ENCODE measurements at regions not wholly inside any gene's neighbourhood (a gene's known extent, or its start where the extent isn't known, plus 50 kb on each side); places are given as distances from the start of the nearest gene placed in this dataset.

DNA sequence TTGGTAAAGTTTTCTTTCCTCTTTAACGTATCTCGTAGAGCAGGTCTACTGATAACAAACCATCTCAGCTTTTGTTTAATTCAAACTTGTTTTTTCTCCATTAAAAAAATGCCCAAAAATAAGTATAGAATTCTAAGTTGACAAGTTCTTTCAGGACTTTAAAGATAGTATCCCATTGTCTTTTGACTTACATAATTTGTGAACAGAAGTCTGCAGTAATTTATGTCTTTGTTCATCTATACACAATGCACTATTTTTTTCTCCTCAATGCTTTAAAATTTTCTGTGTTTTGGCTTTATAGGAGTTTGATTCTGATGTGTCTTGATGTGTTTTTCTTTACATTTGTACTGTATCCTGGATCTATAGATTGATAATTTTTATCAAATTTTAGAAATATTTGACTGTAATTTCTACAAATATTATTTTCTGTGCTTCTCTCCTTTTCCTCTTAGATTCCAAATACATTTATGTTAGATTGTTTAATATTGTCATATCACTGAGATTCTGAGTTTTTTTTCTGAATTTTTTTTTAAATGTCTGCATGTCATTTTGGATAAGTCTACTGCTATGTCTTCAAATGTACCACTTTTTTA lies 143.3 kb downstream of the FTCDNL1 start:
- DNase-seq = no peak

DNA sequence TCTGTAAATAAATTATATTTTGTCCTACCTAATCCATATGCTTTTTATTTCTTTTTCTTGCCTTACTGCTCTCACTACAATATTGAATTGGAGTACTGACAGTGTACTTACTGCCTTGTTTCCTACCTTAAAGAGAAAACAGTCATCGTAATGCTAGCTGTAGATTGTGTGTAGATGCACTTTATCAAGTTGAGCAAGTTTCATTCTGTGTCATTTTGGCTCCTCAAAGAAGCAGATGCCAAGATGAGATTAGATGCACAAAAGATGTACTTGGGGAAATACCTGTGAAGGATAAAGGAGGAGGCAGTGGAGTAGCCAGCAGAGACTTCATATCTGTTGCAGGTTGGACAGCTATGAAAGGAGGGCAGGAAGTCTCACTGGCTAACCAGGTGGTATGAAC lies 145.5 kb downstream of the FTCDNL1 start:
- peak in 1 of 5 donors; percentile 7 for DNase-seq

DNA sequence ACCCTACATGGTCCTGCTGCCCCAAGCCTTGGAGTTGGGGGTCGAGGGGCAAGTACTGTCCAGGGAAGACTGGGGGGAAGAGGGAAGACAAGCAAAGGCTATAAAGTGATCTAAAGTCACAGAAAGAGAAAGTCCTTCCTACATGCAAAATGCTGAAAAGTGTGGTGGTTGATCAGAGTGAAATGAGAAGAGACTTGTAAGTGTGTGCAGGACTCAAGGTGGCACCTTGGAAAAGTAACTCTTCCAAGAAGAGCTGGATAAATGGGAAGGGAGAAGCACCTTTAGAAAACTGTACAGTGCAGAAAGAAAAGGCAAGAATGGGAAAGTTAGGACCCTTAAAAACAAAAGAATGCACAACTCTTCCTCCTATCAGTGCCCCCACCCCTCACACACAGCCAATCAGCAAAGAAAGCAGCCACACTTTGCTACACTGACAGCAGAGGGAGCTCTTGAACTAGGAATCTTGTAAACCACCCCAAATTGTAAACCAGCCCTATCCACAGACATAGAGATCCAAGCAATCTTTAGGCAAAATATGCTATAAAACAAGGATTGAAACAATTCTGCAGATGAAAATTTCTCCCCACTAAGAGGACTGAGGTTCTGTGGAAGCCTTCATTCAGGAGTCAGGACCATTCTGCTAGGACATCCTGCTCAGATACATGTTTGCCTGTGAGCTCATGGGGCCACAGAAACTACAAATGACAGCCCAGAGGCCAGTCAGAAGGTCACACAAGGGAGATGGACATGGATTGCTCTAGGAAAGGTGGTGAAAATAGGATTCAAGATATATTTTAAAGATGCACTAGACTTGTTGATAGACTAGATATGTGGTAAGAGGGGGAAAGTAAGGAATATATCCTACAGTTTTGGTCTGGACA lies 146.4 kb downstream of the FTCDNL1 start:
- peak in 1 of 5 donors; percentile 18 for DNase-seq

DNA sequence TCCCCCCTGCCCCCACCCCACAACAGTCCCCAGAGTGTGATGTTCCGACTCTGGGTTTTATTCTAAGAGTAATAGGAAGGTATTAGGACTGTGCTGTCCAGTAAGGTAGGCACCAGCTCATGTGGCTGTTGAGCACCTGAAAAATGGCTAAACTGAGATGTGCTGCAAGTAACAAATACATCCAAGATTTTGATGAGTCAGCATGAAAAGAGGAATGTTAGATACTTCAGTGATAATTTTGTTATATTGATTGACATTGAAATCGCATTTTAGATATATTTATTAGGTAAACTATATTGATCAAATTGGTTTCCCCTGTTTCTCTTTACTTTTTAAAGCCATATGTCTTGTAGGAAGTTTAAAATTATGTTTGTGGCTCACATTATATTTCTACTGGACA lies 147.8 kb downstream of the FTCDNL1 start:
- no peak for DNase-seq

DNA sequence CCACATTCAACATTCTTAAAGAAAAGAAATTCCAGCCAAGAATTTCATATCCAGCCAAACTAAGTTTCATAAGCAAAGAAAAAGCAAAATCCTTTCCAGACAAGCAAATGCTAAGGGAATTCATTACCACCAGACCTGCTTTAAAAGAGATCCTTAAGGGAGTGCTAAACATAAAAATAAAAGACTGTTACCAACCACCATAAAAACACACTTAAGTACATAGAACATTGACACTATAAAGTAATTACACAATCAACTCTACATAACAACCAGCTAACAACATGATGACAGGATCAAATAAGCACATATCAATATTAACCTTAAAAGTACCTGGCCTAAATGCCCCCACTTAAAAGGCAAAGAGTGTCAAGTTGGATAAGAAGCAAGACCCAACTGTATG lies 153.5 kb downstream of the FTCDNL1 start:
- DNase-seq = no peak

DNA sequence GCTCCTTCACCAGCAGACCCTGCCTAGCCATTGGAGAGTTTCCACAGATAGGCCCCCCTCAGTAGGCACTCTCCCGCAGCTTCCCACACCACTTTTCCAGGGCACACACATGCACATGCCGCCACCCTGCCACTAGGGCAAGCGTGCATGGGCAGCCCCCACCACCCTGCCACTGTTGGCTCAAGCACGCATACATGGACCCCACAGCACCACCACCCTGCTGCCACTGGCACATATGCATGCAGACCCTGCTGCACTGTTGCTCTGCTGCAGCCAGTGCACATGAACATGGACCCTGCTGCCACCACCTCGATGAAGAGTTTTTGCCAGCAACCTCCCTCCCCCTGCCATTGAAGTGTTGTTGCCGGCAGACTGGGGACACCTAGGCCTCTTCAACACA lies 154.9 kb downstream of the FTCDNL1 start:
- DNase-seq = no peak

- DNase-seq = no peak
Observed at GRCh38 chr2:199693861-199694260, 157.1 kb downstream of the FTCDNL1 start.

- no peak for DNase-seq
Observed at GRCh38 chr2:199692489-199692888, 158.5 kb downstream of the FTCDNL1 start.

- DNase-seq = no peak
Observed at GRCh38 chr2:199690225-199690624, 160.8 kb downstream of the FTCDNL1 start.

- no peak for DNase-seq
Observed at GRCh38 chr2:199685669-199686068, 165.3 kb downstream of the FTCDNL1 start.

- DNase-seq = no peak
Observed at GRCh38 chr2:199684832-199685231, 166.2 kb downstream of the FTCDNL1 start.

GRCh38 chr2:199684168-199684567 lies 166.8 kb downstream of the FTCDNL1 start:
- no peak for DNase-seq

DNA sequence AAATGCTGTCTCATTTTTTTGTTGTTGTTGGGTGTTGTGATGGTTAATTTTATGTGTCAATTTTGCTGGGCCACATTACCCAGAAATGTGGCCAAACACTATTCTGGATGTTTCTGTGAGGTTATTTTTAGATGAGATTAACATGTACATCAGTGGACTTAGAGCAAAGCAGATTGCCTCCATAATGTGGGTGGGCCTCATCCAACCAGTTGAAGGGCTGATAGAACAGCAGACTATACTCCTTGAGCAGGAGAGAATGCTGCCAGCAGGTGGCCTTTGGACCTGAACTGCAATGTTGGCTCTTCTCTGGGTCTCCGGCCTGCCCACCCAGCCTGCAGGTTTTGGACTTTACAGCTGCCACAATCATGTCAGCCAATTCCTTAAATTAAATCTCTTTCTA lies 169.0 kb downstream of the FTCDNL1 start:
- DNase-seq = no peak

DNA sequence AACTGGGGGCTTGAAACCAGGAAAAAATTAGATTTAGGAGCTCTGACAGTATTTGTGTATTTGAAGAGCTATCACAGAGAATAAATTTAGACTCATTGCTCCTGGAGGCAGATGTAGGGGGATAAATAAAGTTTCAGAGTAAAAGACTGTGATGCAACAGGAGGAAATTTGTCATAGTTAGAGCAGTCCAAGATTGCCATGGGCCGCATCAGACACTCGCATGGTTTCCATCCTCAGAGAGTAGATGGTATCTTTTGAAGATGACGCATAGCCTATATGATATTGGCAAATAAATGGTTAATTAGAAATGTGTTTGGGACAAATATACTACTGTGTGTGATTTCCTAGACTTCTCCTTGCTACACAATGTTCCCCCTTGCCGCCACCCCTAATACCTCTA lies 170.5 kb downstream of the FTCDNL1 start:
- no peak for DNase-seq

GRCh38 chr2:199679883-199680282 lies 171.1 kb downstream of the FTCDNL1 start:
- DNase-seq = no peak

GRCh38 chr2:199677881-199678280 lies 173.1 kb downstream of the FTCDNL1 start:
- DNase-seq = no peak

DNA sequence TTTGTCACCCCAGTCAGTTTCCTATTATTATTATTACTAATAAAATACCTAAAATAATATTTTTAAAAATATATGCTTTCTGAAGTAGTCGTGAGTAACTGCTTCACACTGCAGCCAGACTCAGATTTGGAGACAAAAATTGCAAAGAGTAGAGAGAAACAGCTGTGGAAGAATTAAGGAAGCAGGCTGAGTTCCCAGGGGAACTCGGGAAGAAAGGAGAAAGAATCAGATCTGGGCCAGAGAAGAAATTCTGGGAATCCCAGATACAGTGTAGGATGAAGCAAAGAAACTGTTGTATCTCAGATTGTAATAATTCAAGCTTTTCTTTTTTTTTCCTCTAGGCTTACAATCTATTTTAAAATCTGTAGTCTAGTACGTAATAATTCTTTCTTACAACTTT lies 182.3 kb downstream of the FTCDNL1 start:
- DNase-seq = no peak

DNA sequence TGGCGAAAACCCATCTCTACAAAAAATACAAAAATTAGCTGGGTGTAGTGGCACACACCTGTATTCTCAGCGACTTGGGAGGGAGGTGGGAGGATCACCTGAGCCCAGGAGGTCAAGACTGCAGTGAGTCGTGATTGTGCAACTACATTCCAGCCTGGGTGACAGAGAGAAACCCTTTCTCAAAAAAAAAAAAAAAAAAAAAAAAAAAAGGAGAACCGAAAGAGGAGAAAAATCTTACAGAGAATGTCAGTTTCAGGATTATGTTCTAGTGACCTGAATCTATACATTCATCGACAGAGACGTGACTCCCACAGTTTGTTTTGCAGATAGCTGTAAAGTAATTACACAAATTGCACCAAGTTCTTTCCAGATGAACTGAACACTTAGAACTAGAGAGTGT lies 187.8 kb downstream of the FTCDNL1 start:
- DNase-seq = no peak

GRCh38 chr2:199662255-199662654 lies 188.7 kb downstream of the FTCDNL1 start:
- no peak for DNase-seq

- no peak for DNase-seq
Observed at GRCh38 chr2:199660167-199660566, 190.8 kb downstream of the FTCDNL1 start.

DNA sequence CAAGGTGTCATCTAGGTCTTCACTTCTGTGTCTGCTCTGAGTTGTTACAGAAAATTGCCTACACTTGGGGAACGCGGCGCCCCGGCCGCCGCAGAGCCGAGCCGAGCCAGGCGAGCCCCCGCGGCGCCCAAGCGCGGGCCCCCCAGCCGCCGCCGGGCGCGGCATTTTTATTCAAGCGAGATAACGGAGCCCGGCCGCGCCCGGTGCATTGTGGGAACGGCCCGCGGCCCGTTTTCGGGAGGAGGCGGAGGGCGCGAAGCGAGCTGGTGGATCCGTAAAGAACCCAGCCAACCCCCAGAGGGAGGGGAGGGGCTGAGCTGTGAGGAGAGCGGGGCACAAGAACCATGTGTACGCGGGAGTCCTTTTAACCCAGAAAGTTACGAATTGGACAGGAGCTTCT lies 191.8 kb downstream of the FTCDNL1 start:
- DNase-seq = peak in 1 of 5 donors; percentile 1

GRCh38 chr2:199646439-199646838 lies 188.7 kb upstream of the SATB2 start:
- DNase-seq = no peak

- DNase-seq = no peak
Observed at GRCh38 chr2:199631129-199631528, 173.4 kb upstream of the SATB2 start.

- no peak for DNase-seq
Observed at GRCh38 chr2:199629301-199629700, 171.6 kb upstream of the SATB2 start.

- no peak for DNase-seq
Observed at GRCh38 chr2:199627417-199627816, 169.7 kb upstream of the SATB2 start.
